H1 (cell line): ENCODE measurements at regions not wholly inside any gene's neighbourhood (a gene's known extent, or its start where the extent isn't known, plus 50 kb on each side); places are given as distances from the start of the nearest gene placed in this dataset. TPM values are rescaled to one million over a fixed set of nuclear protein-coding genes. Genes with fewer than 3 reads are reported as not detected.

Experiments used
- small RNA-seq: library from polyadenylated mRNA; stranded (forward); fragments of <200 nt; extraction: miRNeasy Mini kit (QIAGEN cat#:217004); gene quantifications from one replicate; pipeline ENCODE3, GENCODE V24; 2013; ENCODE audit not compliant: insufficient read depth

Small RNAs in the stretch of these regions (small RNA-seq; reads per million reads assigned to genes)
- gene HMGB1P22 (not detected), gene RN7SKP117 (not detected)
